Middle frontal gyrus (tissue), 1 donor: ENCODE measurements at regions not wholly inside any gene's neighbourhood (a gene's known extent, or its start where the extent isn't known, plus 50 kb on each side); places are given as distances from the start of the nearest gene placed in this dataset.

Experiments used
- DNase-seq: peaks from one replicate; pipeline ENCODE4 v3.0.0-alpha.2; 2015; ENCODE audit warnings: low spot score; ENCODE audit errors: extremely low spot score

GRCh38 chr2:221705185-221705877, 133.2 kb upstream of the EPHA4 start:
- DNase-seq = no peak

GRCh38 chr2:221704442-221704841, 132.3 kb upstream of the EPHA4 start:
- no peak for DNase-seq

GRCh38 chr2:221693365-221693764, 121.3 kb upstream of the EPHA4 start:
- DNase-seq = no peak

- no peak for DNase-seq
Measured at GRCh38 chr2:221691571-221691970, 119.5 kb upstream of the EPHA4 start.

GRCh38 chr2:221689140-221689539, 117.0 kb upstream of the EPHA4 start:
- DNase-seq = no peak

- DNase-seq = no peak
Measured at GRCh38 chr2:221680548-221680947, 108.4 kb upstream of the EPHA4 start.

- DNase-seq = no peak
Measured at GRCh38 chr2:221677688-221678087, 105.6 kb upstream of the EPHA4 start.

GRCh38 chr2:221676566-221677172, 104.6 kb upstream of the EPHA4 start:
- no peak for DNase-seq

GRCh38 chr2:221675201-221675908, 103.3 kb upstream of the EPHA4 start:
- no peak for DNase-seq

GRCh38 chr2:221674446-221674845, 102.3 kb upstream of the EPHA4 start:
- DNase-seq = no peak

GRCh38 chr2:221673248-221673647, 101.1 kb upstream of the EPHA4 start:
- DNase-seq = no peak

GRCh38 chr2:221671515-221671914, 99.4 kb upstream of the EPHA4 start:
- no peak for DNase-seq

- DNase-seq = no peak
Measured at GRCh38 chr2:221662689-221663391, 90.7 kb upstream of the EPHA4 start.

GRCh38 chr2:221657806-221658205, 85.7 kb upstream of the EPHA4 start:
- no peak for DNase-seq

GRCh38 chr2:221655300-221655699, 83.2 kb upstream of the EPHA4 start:
- no peak for DNase-seq

- DNase-seq = no peak
Measured at GRCh38 chr2:221653182-221653581, 81.1 kb upstream of the EPHA4 start.

- peak; percentile 30 for DNase-seq
Measured at GRCh38 chr2:221649051-221649775, 77.1 kb upstream of the EPHA4 start.

GRCh38 chr2:221642447-221642846, 70.3 kb upstream of the EPHA4 start:
- no peak for DNase-seq

- no peak for DNase-seq
Measured at GRCh38 chr2:221641181-221641871, 69.2 kb upstream of the EPHA4 start.

GRCh38 chr2:221640686-221641085, 68.6 kb upstream of the EPHA4 start:
- no peak for DNase-seq

GRCh38 chr2:221637851-221638250, 65.7 kb upstream of the EPHA4 start:
- DNase-seq = no peak
